A549 (cell line): ENCODE measurements at regions not wholly inside any gene's neighbourhood (a gene's known extent, or its start where the extent isn't known, plus 50 kb on each side); places are given as distances from the start of the nearest gene placed in this dataset.

Experiments
- ESRRA ChIP-seq: fragments of 150-350 bp; IDR thresholded peaks from 2 replicates; pipeline ENCODE4 v1.6.1; 2014; ENCODE audit warnings: mild to moderate bottlenecking, low read length, borderline replicate concordance
- FOSB ChIP-seq: fragments of 250-450 bp; sonication (Bioruptor Pico); IDR thresholded peaks from 2 replicates; pipeline ENCODE4 v1.5.0; 2020; ENCODE audit warnings: mild to moderate bottlenecking, moderate library complexity
- POLR2A ChIP-seq: IDR thresholded peaks from 2 replicates; pipeline ENCODE4 v1.6.1; 2012; ENCODE audit warnings: mild to moderate bottlenecking, low read length
- POLR2AphosphoS2 ChIP-seq: conservative IDR thresholded peaks from 2 replicates; pipeline ENCODE4 v1.6.1; 2012; ENCODE audit warnings: low read length, improper control_type of control experiment, inconsistent platforms
- RAD21 ChIP-seq, 2 experiments: fragments of >200 bp in 1 of 2; sonication (Bioruptor Twin) in 1 of 2; formaldehyde crosslinking in 1 of 2; IDR thresholded peaks in 1 of 2; conservative IDR thresholded peaks in 1 of 2; 2 replicates in 1 of 2; 3 replicates in 1 of 2; pipeline ENCODE4 v1.6.1; 2012 to 2018; ENCODE audit warnings: inconsistent platforms in 1 of 2
- RNF2 ChIP-seq: fragments of 200-600 bp; sonication (generic); IDR thresholded peaks from 2 replicates; pipeline ENCODE4 v1.6.1; 2016; ENCODE audit warnings: low read depth, mild to moderate bottlenecking, antibody characterized with exemption, moderate library complexity, borderline replicate concordance
- SREBF2 ChIP-seq: fragments of 450-650 bp; IDR thresholded peaks from 2 replicates; pipeline ENCODE4 v1.6.1; 2014; ENCODE audit warnings: mild to moderate bottlenecking, moderate library complexity
- TF ChIP-seq, protein P1 (sequence below): fragments of >200 bp; sonication (Bioruptor Twin); formaldehyde crosslinking; IDR thresholded peaks from 3 replicates; pipeline ENCODE4 v1.5.1; 2016

- TF ChIP-seq SREBF2 (no peak), RAD21 (conservative IDR thresholded peaks at IDR 0.05 in 1 of 2, IDR thresholded peaks at IDR 0.05 in 1 of 2) (no peak), POLR2A (no peak), RNF2 (no peak), ESRRA (no peak), POLR2AphosphoS2 (no peak), FOSB (CRISPR knock-in tag) (no peak)
- TF ChIP-seq, protein P1, sequence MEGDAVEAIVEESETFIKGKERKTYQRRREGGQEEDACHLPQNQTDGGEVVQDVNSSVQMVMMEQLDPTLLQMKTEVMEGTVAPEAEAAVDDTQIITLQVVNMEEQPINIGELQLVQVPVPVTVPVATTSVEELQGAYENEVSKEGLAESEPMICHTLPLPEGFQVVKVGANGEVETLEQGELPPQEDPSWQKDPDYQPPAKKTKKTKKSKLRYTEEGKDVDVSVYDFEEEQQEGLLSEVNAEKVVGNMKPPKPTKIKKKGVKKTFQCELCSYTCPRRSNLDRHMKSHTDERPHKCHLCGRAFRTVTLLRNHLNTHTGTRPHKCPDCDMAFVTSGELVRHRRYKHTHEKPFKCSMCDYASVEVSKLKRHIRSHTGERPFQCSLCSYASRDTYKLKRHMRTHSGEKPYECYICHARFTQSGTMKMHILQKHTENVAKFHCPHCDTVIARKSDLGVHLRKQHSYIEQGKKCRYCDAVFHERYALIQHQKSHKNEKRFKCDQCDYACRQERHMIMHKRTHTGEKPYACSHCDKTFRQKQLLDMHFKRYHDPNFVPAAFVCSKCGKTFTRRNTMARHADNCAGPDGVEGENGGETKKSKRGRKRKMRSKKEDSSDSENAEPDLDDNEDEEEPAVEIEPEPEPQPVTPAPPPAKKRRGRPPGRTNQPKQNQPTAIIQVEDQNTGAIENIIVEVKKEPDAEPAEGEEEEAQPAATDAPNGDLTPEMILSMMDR, result no peak
Measured at GRCh38 chr18:75353357-75353756, 74.1 kb downstream of the SMIM21 start.
